Activated CD4-positive, CD25-positive, alpha-beta regulatory T cell treated with anti-CD3 and anti-CD28 coated beads, Interleukin-2, amount 50 U/mL, for 24 hours (primary cell): ENCODE measurements at regions not wholly inside any gene's neighbourhood (a gene's known extent, or its start where the extent isn't known, plus 50 kb on each side); places are given as distances from the start of the nearest gene placed in this dataset.
"Not testable (repeated sequence)": the region's sequence is repeated elsewhere in the genome, so short reads cannot be mapped to it uniquely, and the experiment has no call there.

ENCODE experiments used
- ATAC-seq, 2 donors: fragments of 150-1000 bp; cut with Tn5 transposase; one replicate each; pipeline ENCODE4 v1.10.0; 2021; ENCODE audit warnings: mild to moderate bottlenecking in 1 of 2, moderate library complexity in 1 of 2

DNA sequence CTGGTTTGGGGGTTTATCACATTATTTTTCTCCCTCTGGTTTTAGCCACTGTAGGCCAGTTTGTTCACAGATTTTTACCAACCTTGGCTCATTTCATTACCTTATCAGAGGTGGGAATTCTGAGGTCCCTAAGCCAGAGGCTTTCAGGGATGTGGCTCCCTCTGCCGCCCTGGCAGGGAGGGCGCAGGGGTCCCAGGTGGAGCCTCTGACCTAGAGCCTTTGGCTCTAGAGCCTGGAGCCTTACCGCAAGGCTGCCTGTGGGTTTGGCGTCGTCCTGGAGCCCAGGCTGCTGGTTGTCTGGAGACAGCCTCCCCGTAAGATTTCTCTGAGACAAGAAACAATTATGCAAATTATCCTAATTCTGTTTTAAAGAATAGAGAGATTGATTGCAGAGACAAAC is 188.0 kb downstream of the LMLN start:
- ATAC-seq: not testable (repeated sequence)

- not testable (repeated sequence) for ATAC-seq
These were observed 189.9 kb downstream of the LMLN start for GRCh38 chr3:198149904-198150303.

GRCh38 chr3:198151867-198152266 is 191.8 kb downstream of the LMLN start:
- ATAC-seq: not testable (repeated sequence)

GRCh38 chr3:198155771-198156170 is 195.8 kb downstream of the LMLN start:
- ATAC-seq: not testable (repeated sequence)

GRCh38 chr3:198157231-198157868 is 197.3 kb downstream of the LMLN start:
- ATAC-seq: peak; percentile 95 to 98

DNA sequence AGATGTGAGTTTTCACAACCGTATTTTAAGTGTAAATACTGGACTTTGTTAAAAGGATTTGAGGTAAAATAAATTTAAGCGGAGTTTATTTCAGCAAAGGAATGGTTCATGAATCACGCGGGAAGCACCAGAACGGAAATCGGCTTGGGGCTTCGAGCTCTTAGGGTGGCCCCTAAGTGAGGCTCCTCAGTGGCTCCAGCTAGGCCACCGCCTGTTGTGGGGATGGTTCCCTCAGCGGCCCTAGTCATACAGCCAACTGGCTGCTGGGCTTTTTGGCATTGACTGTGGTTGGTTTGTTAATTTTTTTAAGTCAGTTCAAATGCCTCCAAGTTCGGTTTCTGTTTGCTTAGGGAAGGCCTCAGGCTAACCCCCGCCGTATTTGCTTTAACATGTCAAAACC is 198.0 kb downstream of the LMLN start:
- ATAC-seq: not testable (repeated sequence)

DNA sequence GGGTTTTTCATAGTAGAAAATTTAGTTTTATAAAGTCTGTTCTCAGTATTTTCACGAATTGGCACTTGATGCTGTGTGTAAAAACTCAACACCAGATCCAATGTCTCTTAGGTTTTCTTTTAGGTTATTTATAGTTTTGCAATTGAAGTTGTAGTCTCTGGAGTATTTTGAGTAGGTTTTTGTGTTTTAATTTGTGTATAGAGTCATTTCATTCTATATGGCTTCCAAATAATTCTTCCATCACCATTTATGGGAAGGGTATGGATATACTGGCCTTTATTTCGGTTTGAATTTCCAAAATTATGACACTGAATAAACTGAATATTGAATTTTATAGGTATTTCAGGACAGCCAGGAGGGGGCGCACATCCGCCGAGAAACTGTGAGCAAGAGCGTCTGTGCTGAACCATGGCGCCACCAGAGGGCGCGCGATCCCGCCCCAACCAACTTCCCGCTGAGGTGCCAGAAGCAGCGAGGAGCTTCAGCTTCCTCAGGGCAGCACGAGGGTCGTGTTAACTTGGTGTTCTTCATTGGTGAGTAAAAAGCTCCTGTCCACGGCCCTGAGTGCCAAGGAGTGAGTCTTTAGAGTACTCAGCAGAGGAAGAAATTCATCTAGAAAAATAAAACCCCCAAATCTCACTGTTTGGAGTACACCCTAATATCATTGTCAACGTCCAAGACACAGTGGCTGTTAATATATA is 207.5 kb downstream of the LMLN start:
- not testable (repeated sequence) for ATAC-seq

GRCh38 chr3:198170781-198171180 is 210.8 kb downstream of the LMLN start:
- not testable (repeated sequence) for ATAC-seq

DNA sequence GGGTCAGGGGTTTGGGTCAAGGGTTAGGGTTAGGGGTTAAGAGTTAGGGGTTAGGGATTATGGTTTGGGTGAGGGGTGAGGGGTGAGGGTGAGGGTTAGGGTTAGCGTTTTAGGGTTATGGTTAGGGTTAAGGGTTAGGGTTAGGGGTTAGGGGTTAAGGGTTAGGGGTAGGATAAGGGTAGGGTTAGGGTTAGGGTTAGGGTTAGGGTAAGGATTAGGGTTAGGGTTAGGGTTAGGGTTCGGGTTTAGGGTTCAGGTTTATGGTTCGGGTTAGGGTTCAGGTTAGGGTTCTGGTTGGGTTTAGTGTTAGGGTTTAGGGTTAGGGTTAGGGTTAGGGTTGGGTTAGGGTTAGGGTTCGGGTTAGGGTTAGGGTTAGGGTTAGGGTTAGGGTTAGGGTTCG is 213.1 kb downstream of the LMLN start:
- ATAC-seq: not testable (repeated sequence)

DNA sequence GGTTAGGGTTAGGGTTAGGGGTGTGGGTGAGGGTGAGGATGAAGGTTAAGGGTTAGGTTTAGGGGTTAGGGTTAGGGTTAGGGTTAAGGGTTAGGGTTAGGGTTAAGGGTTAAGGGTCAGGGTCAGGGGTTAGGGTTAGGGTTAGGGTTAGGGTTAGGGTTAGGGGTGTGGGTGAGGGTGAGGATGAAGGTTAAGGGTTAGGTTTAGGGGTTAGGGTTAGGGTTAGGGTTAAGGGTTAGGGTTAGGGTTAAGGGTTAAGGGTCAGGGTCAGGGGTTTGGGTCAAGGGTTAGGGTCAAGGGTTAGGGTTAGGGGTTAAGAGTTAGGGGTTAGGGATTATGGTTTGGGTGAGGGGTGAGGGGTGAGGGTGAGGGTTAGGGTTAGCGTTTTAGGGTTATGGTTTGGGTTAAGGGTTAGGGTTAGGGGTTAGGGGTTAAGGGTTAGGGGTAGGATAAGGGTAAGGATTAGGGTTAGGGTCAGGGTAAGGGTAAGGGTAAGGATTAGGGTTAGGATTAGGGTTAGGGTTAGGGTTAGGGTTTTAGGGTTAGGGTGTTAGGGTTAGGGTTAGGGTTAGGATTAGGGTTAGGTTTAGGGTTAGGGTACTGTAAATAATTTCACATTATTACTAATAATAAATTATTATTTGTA is 214.0 kb downstream of the LMLN start:
- not testable (repeated sequence) for ATAC-seq
